Iris pigment epithelial cell (primary cell): ENCODE measurements at regions not wholly inside any gene's neighbourhood (a gene's known extent, or its start where the extent isn't known, plus 50 kb on each side); places are given as distances from the start of the nearest gene placed in this dataset.
A peak's percentile ranks its signal among the peaks of the same experiment; 100 is the strongest.

Experiments used
- DNase-seq: peaks from one replicate; pipeline ENCODE4 v3.0.0-alpha.2; 2011; ENCODE audit warnings: low read depth

GRCh38 chr1:114314098-114314497 is 160.4 kb upstream of the SYT6 start:
- DNase-seq, result peak; percentile 19

GRCh38 chr1:114310695-114311271 is 157.1 kb upstream of the SYT6 start:
- DNase-seq, result peak; percentile 33

- no peak for DNase-seq
These were observed 149.2 kb upstream of the SYT6 start for GRCh38 chr1:114302821-114303220.

DNA sequence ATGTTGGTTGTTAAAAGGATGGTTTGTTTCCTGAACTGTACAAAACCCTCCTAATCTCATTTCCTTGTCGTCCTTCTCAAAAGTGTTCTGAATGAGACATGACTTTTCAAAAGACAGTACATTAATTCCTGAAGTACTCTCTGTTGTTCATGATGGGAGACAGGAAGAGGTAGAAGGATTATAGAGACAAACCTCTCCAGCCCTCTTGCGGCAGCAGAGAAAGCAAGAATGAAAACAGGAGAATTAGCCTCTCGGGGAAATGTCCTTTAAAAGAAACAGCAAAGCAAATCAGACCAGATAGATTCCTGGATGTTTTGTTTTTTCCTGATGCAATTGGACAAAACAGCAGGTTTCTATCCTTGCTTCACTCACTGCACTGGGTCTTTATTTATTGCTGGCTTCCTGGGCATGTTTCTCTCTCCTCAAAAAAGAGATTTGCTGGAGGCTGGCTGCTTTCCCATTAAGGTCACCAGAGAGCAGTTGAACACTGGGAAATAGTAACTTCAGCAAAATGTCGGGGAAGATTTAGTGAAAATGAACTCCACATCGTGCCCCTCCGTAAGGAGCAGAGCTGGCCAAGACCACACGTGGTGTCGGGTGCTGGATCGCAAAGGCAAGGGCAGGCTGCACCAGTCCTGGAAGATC is 145.8 kb upstream of the SYT6 start:
- peak; percentile 11 for DNase-seq

DNA sequence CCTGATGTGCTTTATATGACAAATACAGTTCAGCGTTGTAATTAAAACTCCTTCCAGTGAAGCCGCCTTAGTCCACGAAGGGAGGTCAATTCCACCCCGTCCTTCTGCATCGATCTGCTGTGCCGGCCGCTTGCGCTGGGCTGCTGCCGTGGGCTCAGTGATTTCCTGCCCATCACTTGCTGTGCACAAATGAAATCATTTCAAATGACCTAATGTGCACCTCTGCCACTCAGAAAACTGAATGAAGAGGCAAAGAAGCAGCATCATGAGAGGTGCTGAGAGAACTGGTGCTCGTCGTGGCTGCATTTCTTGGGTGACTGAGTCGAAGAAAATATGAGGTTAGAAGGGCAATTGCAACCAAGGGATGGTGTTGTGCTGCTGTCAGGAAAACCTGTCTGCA is 144.3 kb upstream of the SYT6 start:
- DNase-seq, result no peak

DNA sequence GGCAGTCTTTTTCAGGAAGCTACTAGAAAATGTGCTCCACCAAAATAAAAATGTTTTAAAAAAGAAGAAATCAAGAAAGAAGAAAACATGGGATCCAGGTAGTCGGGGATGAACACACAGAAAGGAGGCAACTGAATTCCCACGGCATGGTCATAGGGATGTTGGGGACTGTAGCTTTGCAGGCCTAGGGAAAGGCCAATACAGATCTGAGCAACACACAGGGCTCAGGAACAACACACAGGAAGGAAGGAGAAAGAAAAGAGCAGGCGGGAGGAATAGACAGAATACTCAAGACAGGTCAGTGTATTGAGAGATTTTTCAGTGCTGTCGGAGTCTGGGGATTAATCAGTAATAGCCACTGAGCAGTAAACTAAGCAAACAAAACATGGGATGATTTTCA is 142.7 kb upstream of the SYT6 start:
- DNase-seq, result no peak

- no peak for DNase-seq
These were observed 141.7 kb upstream of the SYT6 start for GRCh38 chr1:114295321-114295720.

GRCh38 chr1:114292835-114293234 is 139.2 kb upstream of the SYT6 start:
- DNase-seq, result no peak

GRCh38 chr1:114292194-114292593 is 138.5 kb upstream of the SYT6 start:
- no peak for DNase-seq

DNA sequence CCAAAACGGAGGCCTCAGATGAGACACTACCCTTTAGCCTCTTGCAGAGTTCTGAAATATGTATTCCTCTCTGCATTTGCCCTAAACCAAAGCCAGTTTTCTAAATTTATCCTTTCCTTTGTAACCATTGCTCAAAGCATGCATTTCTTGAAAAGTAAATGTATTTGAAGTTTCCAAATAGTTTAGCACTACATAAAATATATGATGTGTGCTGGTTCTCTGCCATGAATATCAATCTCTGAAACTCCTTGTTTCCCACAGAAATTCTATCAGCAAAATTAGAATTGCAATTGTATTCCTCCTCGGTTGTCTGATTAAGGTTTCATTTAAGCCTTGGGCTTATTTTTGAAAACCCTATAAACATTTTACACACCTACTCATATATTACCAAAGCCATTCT is 137.1 kb upstream of the SYT6 start:
- DNase-seq, result no peak

DNA sequence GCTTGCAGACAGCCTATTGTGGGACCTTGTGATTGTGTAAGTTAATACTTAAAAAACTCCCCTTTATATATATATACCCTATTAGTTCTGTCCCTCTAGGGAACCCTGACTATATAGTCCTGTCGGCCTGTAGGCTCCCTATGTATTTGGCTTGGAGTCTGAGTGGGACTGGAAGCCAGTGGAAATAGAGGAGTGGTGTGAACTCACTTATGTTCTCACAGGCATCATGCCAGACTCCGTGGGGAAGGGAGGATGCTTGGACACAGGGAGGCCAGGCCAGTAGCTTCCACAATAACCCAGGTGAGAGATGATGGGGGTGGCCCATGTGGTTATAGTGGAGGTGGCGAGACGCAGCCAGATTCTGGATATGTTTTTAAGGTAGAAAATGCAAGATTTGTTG is 136.7 kb upstream of the SYT6 start:
- DNase-seq, result no peak

GRCh38 chr1:114289824-114290223 is 136.2 kb upstream of the SYT6 start:
- DNase-seq, result no peak

DNA sequence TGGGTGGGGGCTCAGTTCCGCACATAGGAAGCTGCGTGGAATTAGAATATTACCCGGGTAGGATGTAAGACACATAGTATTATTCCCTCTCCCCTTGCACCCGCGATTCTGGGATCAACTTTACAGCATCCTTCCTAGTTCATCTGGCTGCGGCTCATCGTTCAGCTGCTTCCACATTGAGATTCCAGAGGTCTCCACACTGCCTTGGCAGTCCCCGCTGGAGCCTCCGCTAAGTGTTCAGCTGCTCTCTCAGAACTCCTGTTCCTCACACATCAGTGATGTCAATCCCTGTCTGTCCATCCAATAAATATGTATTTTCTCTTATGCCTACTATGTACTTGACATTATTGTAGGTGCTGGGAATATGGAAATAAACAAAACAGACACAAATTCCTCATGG is 135.6 kb upstream of the SYT6 start:
- no peak for DNase-seq

DNA sequence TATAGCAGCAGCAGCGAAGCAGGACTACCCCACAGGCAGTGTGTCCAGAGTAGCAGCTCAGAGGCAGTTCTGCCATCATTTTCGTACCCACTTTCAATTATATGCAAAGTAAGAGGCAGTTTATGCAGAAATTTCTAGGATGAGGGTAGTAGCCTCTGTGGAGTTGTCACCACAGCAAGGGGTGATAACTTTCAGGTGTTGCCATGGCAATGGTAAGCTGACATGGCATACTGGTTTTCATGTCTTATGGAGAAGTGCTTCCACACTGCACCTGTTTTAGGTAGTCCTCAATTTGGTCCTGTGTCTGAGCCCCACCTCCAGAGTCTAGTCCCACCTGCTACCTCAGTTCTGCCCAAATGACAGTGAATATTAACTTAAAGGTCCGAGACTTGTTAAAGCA is 133.3 kb upstream of the SYT6 start:
- DNase-seq, result no peak

GRCh38 chr1:114286179-114286578 is 132.5 kb upstream of the SYT6 start:
- DNase-seq, result peak; percentile 14

GRCh38 chr1:114282751-114283403 is 129.2 kb upstream of the SYT6 start:
- peak; percentile 87 for DNase-seq

- no peak for DNase-seq
These were observed 125.2 kb upstream of the SYT6 start for GRCh38 chr1:114278911-114279310.

GRCh38 chr1:114278430-114278829 is 124.8 kb upstream of the SYT6 start:
- no peak for DNase-seq

- DNase-seq, result no peak
These were observed 121.1 kb upstream of the SYT6 start for GRCh38 chr1:114274621-114275317.

DNA sequence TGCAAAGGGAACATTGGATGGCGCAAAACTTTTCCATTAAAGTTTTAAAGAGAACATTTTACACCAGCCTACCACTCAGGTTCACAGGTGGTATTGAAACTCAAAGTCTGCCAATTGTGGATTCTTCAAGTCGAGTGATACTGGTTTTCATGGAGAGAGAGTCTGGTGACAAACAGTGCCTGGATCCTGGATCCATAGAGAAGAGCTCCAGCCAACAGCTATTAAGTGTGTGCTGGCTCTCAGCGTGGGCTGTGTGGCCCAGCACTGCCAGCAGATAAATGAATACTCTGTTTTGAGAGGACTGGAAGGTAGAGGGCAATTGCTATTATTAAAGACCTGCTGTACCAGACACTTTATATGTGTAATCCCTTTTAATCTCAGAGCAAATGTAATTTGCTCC is 118.9 kb upstream of the SYT6 start:
- no peak for DNase-seq

DNA sequence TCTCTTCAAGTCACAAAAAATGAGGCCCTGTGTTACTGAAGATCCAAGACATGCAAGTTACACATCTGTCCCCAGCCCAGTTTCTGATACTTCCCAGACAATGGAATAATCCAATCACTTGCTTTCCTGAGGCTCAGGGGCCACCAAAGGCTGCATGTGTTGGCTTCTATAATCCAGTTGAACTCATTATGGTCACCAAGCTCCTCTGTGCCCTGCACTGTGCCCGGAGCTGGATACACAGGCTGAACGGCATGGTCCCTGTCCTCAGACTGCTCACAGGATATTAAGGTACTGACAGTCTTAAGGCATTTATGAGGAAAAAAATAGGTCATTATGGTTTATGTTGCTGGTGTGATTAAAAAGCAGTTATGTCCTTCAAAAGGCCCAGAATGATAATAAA is 117.0 kb upstream of the SYT6 start:
- DNase-seq, result no peak

DNA sequence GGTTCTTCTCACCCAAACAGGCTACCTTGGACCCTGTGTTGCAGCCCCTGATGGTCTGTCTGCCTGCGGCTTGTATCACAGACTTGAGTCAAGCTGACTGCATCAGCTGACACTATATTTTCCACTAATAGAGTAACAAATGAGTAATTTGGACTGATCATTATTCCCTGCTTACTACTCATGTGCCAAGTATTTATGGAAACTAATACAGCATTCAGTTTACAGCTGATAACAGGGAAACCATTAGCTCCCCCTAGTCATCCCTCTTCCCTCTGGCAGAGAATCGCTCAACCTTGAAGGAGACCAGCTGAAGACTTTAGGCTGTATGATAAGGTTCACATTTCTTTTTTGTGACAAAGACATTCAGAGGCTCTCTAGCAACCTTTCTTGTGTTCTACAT is 116.6 kb upstream of the SYT6 start:
- DNase-seq, result no peak

DNA sequence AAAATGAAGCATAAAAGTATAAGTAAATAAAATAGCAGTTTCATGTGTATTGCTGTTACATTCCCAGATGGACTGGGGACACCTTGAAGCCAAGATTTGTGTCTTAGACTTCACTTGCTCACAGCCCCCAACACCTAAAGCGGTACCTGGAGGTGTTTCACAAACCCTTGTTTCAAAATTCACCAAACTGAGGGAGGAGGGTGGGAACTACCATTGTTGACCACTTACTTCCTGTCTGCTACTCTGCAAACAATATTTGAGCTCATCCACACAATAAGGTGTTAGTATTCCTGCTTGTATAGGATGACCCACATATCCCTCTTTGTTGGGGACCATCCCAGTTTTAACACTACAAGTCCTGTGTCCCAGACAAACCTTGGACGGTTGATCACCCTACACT is 115.9 kb upstream of the SYT6 start:
- DNase-seq, result no peak
